ENCODE measurements at regions not wholly inside any gene's neighbourhood (a gene's known extent, or its start where the extent isn't known, plus 50 kb on each side); places are given as distances from the start of the nearest gene placed in this dataset.
"Not testable (repeated sequence)": the region's sequence is repeated elsewhere in the genome, so short reads cannot be mapped to it uniquely, and the experiment has no call there.

GRCh38 chr9:97773091-97773490, 76.0 kb upstream of the XPA start:
- DNase-seq (ENCODE audit: low read depth), result no peak

- peak; percentile 54 for DNase-seq (ENCODE audit: low read depth)
Measured at GRCh38 chr9:97773723-97774122, 76.6 kb upstream of the XPA start.

- no peak for DNase-seq (ENCODE audit: low read depth)
Measured at GRCh38 chr9:97774673-97775072, 77.5 kb upstream of the XPA start.

- DNase-seq (ENCODE audit: low read depth), result not testable (repeated sequence)
Measured at GRCh38 chr9:97778740-97779139, 74.3 kb upstream of the FOXE1 start.

GRCh38 chr9:97779608-97780007, 73.4 kb upstream of the FOXE1 start:
- no peak for DNase-seq (ENCODE audit: low read depth)

GRCh38 chr9:97781902-97782301, 71.1 kb upstream of the FOXE1 start:
- DNase-seq (ENCODE audit: low read depth), result no peak

- no peak for DNase-seq (ENCODE audit: low read depth)
Measured at GRCh38 chr9:97786341-97786740, 66.7 kb upstream of the FOXE1 start.

GRCh38 chr9:97787551-97787950, 65.5 kb upstream of the FOXE1 start:
- DNase-seq (ENCODE audit: low read depth), result no peak

- DNase-seq (ENCODE audit: low read depth), result no peak
Measured at GRCh38 chr9:97788763-97789663, 64.0 kb upstream of the FOXE1 start.

GRCh38 chr9:97790542-97790941, 62.5 kb upstream of the FOXE1 start:
- no peak for DNase-seq (ENCODE audit: low read depth)

GRCh38 chr9:97791542-97791941, 61.5 kb upstream of the FOXE1 start:
- DNase-seq (ENCODE audit: low read depth), result no peak

- no peak for DNase-seq (ENCODE audit: low read depth)
Measured at GRCh38 chr9:97793067-97793466, 60.0 kb upstream of the FOXE1 start.

- DNase-seq (ENCODE audit: low read depth), result no peak
Measured at GRCh38 chr9:97794666-97795065, 58.4 kb upstream of the FOXE1 start.

GRCh38 chr9:97796176-97796575, 56.9 kb upstream of the FOXE1 start:
- DNase-seq (ENCODE audit: low read depth), result not testable (repeated sequence)

- no peak for DNase-seq (ENCODE audit: low read depth)
Measured at GRCh38 chr9:97801180-97801579, 51.8 kb upstream of the FOXE1 start.

GRCh38 chr9:97802276-97802675, 50.8 kb upstream of the FOXE1 start:
- no peak for DNase-seq (ENCODE audit: low read depth)

GRCh38 chr9:97803167-97804058, 49.6 kb upstream of the FOXE1 start:
- no peak for DNase-seq (ENCODE audit: low read depth)

Measured in stromal cell of bone marrow (primary cell).